ENCODE measurements at regions not wholly inside any gene's neighbourhood (a gene's known extent, or its start where the extent isn't known, plus 50 kb on each side); places are given as distances from the start of the nearest gene placed in this dataset.
A peak's percentile ranks its signal among the peaks of the same experiment; 100 is the strongest.

- TF ChIP-seq CTCF (IDR thresholded peaks at IDR 0.05) = no peak
- no peaks in the 10 kb centered on the region for H3K9me3 ChIP-seq
- no peak overlapping the region for H3K27ac ChIP-seq
- DNase-seq (no peak), ATAC-seq (peak in 1 of 2 donors; percentile 4)
- no peak overlapping the region for H3K4me3 ChIP-seq
- no peaks in the 10 kb centered on the region for H3K4me1 ChIP-seq
- intact Hi-C loops (cut with DNase I) = no loop called here
- H3K36me3 ChIP-seq = no peaks in the 10 kb centered on the region
- no peaks in the 10 kb centered on the region for H3K27me3 ChIP-seq (ENCODE audit: low read depth)
Observed at GRCh38 chr18:75823471-75823870, 396.0 kb upstream of the SMIM21 start.

GRCh38 chr18:75818383-75818782, 390.9 kb upstream of the SMIM21 start:
- intact Hi-C loops (cut with DNase I) = no loop called here
- DNase-seq (no peak), ATAC-seq (no peak)
- H3K4me3 ChIP-seq = no peak overlapping the region
- TF ChIP-seq CTCF (IDR thresholded peaks at IDR 0.05) = no peak
- H3K4me1 ChIP-seq = no peaks in the 10 kb centered on the region
- no peaks in the 10 kb centered on the region for H3K27me3 ChIP-seq (ENCODE audit: low read depth)
- no peak overlapping the region for H3K27ac ChIP-seq
- H3K9me3 ChIP-seq = no peaks in the 10 kb centered on the region
- H3K36me3 ChIP-seq = no peaks in the 10 kb centered on the region

- no peaks in the 10 kb centered on the region for H3K9me3 ChIP-seq
- H3K36me3 ChIP-seq = no peaks in the 10 kb centered on the region
- no peak overlapping the region for H3K4me3 ChIP-seq
- H3K27ac ChIP-seq = no peak overlapping the region
- H3K27me3 ChIP-seq (ENCODE audit: low read depth) = no peaks in the 10 kb centered on the region
- H3K4me1 ChIP-seq = no peaks in the 10 kb centered on the region
- ATAC-seq (no peak), DNase-seq (no peak)
- TF ChIP-seq CTCF (IDR thresholded peaks at IDR 0.05) = no peak
- intact Hi-C loops (cut with DNase I) = no loop called here
Observed at GRCh38 chr18:75815767-75816166, 388.3 kb upstream of the SMIM21 start.

GRCh38 chr18:75812761-75813160, 385.3 kb upstream of the SMIM21 start:
- DNase-seq (no peak), ATAC-seq (no peak)
- H3K4me3 ChIP-seq = no peak overlapping the region
- H3K36me3 ChIP-seq = no peaks in the 10 kb centered on the region
- no peaks in the 10 kb centered on the region for H3K27me3 ChIP-seq (ENCODE audit: low read depth)
- no peak overlapping the region for H3K27ac ChIP-seq
- peaks cover 5% of the 10 kb centered on the region for H3K4me1 ChIP-seq
- no peaks in the 10 kb centered on the region for H3K9me3 ChIP-seq
- TF ChIP-seq CTCF (IDR thresholded peaks at IDR 0.05) = no peak
- intact Hi-C loops (cut with DNase I) = no loop called here

- TF ChIP-seq CTCF (IDR thresholded peaks at IDR 0.05) = no peak
- no peak for DNase-seq
- no peak for ATAC-seq
- peaks cover 5% of the 10 kb centered on the region for H3K4me1 ChIP-seq
- H3K27ac ChIP-seq = peak overlapping the region; percentile 33
- H3K36me3 ChIP-seq = no peaks in the 10 kb centered on the region
- no peaks in the 10 kb centered on the region for H3K27me3 ChIP-seq (ENCODE audit: low read depth)
- intact Hi-C loops (cut with DNase I) = no loop called here
- no peaks in the 10 kb centered on the region for H3K9me3 ChIP-seq
- no peak overlapping the region for H3K4me3 ChIP-seq
Observed at GRCh38 chr18:75810961-75811551, 383.6 kb upstream of the SMIM21 start.

GRCh38 chr18:75810516-75810915, 383.0 kb upstream of the SMIM21 start:
- H3K36me3 ChIP-seq = no peaks in the 10 kb centered on the region
- intact Hi-C loops (cut with DNase I) = no loop called here
- ATAC-seq (no peak), DNase-seq (no peak)
- H3K4me3 ChIP-seq = no peak overlapping the region
- H3K4me1 ChIP-seq = peaks cover 5% of the 10 kb centered on the region
- TF ChIP-seq CTCF (IDR thresholded peaks at IDR 0.05) = no peak
- no peaks in the 10 kb centered on the region for H3K9me3 ChIP-seq
- no peaks in the 10 kb centered on the region for H3K27me3 ChIP-seq (ENCODE audit: low read depth)
- peak overlapping the region; percentile 33 for H3K27ac ChIP-seq

Data from lower lobe of right lung (tissue), 2 donors.